SU-DHL-6 (cell line): ENCODE measurements at regions not wholly inside any gene's neighbourhood (a gene's known extent, or its start where the extent isn't known, plus 50 kb on each side); places are given as distances from the start of the nearest gene placed in this dataset.

Experiments
- H2AFZ ChIP-seq: fragments of 200-600 bp; sonication (generic); 2 replicates; pipeline ENCODE4 v1.6.1; 2014; ENCODE audit warnings: low read depth, mild to moderate bottlenecking, moderate library complexity, mixed read lengths, antibody characterized with exemption, low read length; ENCODE audit not compliant: severe bottlenecking
- H3F3A ChIP-seq: fragments of 200-600 bp; shearing (Covaris generic); 2 replicates; pipeline ENCODE4 v1.6.0; 2016; ENCODE audit warnings: antibody characterized with exemption, mild to moderate bottlenecking; ENCODE audit not compliant: insufficient read depth
- H3K27ac ChIP-seq: fragments of 200-600 bp; sonication (generic); 2 replicates; pipeline ENCODE4 v1.5.1; 2016; ENCODE audit warnings: low read depth, mild to moderate bottlenecking, low read length, moderate library complexity, mixed read lengths
- H3K27me3 ChIP-seq: fragments of 200-600 bp; sonication (generic), shearing (Covaris generic); 2 replicates; pipeline ENCODE4 v1.6.0; 2014; ENCODE audit warnings: mild to moderate bottlenecking, low read length
- H3K36me3 ChIP-seq: fragments of 200-600 bp; sonication (generic); 2 replicates; pipeline ENCODE4 v1.6.1; 2014; ENCODE audit warnings: mild to moderate bottlenecking, low read length, mixed read lengths
- H3K4me2 ChIP-seq: fragments of 300-600, 200-600 bp; shearing (Covaris generic), sonication (generic); 2 replicates; pipeline ENCODE4 v1.6.0; 2014; ENCODE audit warnings: low read length, low read depth, mild to moderate bottlenecking; ENCODE audit not compliant: poor library complexity, severe bottlenecking
- H3K4me3 ChIP-seq: fragments of 200-600 bp; sonication (generic); 2 replicates; pipeline ENCODE4 v1.5.1; 2014; ENCODE audit warnings: antibody characterized with exemption, low read length, mild to moderate bottlenecking, mixed read lengths; ENCODE audit not compliant: insufficient read depth, poor library complexity, severe bottlenecking
- H3K79me2 ChIP-seq: fragments of 200-600 bp; sonication (generic); 2 replicates; pipeline ENCODE4 v1.6.1; 2014; ENCODE audit warnings: mild to moderate bottlenecking, low read length, moderate library complexity; ENCODE audit not compliant: insufficient read depth
- H3K9ac ChIP-seq: fragments of 200-600 bp; sonication (generic); 2 replicates; pipeline ENCODE4 v1.7.0; 2014; ENCODE audit warnings: mild to moderate bottlenecking, low read length
- H3K9me2 ChIP-seq: fragments of 200-600 bp; sonication (generic); replicated peaks from 2 replicates; pipeline ENCODE4 v1.6.1; 2014; ENCODE audit warnings: low read length; ENCODE audit not compliant: insufficient read depth
- H3K9me3 ChIP-seq: fragments of 200-600 bp; sonication (generic); 2 replicates; pipeline ENCODE4 v1.6.1; 2014; ENCODE audit warnings: low read length, mixed read lengths; ENCODE audit not compliant: insufficient read depth
- H4K20me1 ChIP-seq: fragments of 200-600 bp; sonication (generic); 2 replicates; pipeline ENCODE4 v1.6.1; 2014; ENCODE audit warnings: low read depth, mild to moderate bottlenecking, antibody characterized with exemption, low read length, moderate library complexity, mixed read lengths
- CTCF ChIP-seq: fragments of 200-600 bp; sonication (generic); IDR thresholded peaks from one replicate; pipeline ENCODE4 v1.5.1; 2017; ENCODE audit warnings: antibody characterized with exemption, mild to moderate bottlenecking, low read length, moderate library complexity; ENCODE audit not compliant: insufficient read depth, poor library complexity, severe bottlenecking
- EZH2phosphoT487 ChIP-seq: fragments of 200-600 bp; sonication (generic), shearing (Covaris generic); conservative IDR thresholded peaks from 2 replicates; pipeline ENCODE4 v1.6.1; 2018; ENCODE audit warnings: mild to moderate bottlenecking, antibody characterized with exemption, low read length, moderate library complexity, mixed read lengths

DNA sequence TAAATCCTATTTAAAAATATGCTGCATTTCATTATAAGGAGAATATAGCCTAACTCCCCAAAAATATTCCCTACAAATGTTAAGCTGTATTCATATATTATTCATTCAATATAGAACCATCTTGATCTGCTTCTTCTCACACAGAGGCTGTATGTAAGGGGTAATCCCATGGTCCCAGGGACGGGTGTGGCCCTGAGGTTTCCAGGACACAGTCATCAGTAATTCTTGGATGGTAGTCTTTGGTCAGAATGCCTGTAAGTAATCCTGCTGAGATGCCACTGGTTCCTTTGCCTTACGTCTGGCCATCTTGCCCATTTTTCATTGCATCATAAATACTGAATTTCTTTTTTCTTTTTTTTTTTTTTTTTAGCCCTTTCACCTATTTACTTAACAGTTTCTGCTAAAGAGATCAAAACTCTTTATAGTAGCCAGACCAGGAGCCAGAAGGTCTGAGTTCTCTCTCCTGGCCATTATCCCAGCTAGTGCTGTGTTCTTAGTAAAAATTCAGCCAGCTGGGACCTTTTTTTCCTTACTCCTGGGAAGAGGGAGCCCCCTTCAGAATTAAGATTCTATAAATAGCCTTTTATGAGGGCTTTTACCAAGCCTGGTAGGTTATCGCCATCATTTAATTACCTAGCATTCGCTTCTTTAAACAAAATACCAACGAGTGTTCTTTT is 134.9 kb downstream of the SOX11 start:
- no peaks in the 10 kb centered on the region for H3F3A ChIP-seq
- TF ChIP-seq CTCF (no peak), EZH2phosphoT487 (no peak)

DNA sequence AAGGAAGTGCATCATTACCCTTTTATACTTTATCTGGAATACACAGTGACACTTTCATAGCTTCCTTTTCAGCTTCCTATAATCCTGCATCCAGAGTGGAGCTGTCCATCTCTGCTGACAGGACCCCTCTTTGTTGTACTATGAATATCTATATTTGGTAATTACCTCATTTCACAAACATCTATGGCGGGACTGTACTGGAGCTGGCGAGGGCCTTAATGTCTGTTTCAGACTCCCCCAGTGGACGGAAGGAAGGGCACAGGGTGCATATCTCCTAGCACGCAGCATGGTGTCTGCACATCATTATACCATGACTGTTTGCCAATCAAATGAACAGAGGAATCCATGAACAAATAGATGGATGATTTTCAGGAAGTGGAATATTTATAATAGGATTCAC is 142.3 kb downstream of the SOX11 start:
- Histone ChIP-seq H3F3A (no peaks in the 10 kb centered on the region), H3K27me3 (no peaks in the 10 kb centered on the region), H3K27ac (no peak overlapping the region), H3K9ac (no peak overlapping the region), H2AFZ (peak overlapping the region; percentile 33), H3K36me3 (no peaks in the 10 kb centered on the region), H3K79me2 (no peaks in the 10 kb centered on the region), H3K4me3 (no peak overlapping the region), H3K9me3 (no peaks in the 10 kb centered on the region), H3K4me2 (no peak overlapping the region), H3K9me2 (no peaks in the 10 kb centered on the region), H4K20me1 (no peaks in the 10 kb centered on the region)
- TF ChIP-seq CTCF (no peak), EZH2phosphoT487 (no peak)

More for the DNA sequence above, 134.9 kb downstream of the SOX11 start:
- Histone ChIP-seq H3K79me2 (no peaks in the 10 kb centered on the region), H3K27ac (no peak overlapping the region), H3K36me3 (no peaks in the 10 kb centered on the region), H3K27me3 (no peaks in the 10 kb centered on the region), H2AFZ (no peak overlapping the region), H3K9me2 (no peaks in the 10 kb centered on the region), H3K4me3 (no peak overlapping the region), H3K9me3 (no peaks in the 10 kb centered on the region), H4K20me1 (no peaks in the 10 kb centered on the region), H3K9ac (no peak overlapping the region), H3K4me2 (no peak overlapping the region)

- H2AFZ ChIP-seq = no peak overlapping the region
- no peaks in the 10 kb centered on the region for H3F3A ChIP-seq
- no peak overlapping the region for H3K4me2 ChIP-seq
- H3K9me3 ChIP-seq = no peaks in the 10 kb centered on the region
- H3K79me2 ChIP-seq = no peaks in the 10 kb centered on the region
- TF ChIP-seq EZH2phosphoT487 (no peak), CTCF (no peak)
- no peaks in the 10 kb centered on the region for H3K27me3 ChIP-seq
- H3K9me2 ChIP-seq = no peaks in the 10 kb centered on the region
- no peak overlapping the region for H3K9ac ChIP-seq
- no peak overlapping the region for H3K4me3 ChIP-seq
- no peak overlapping the region for H3K27ac ChIP-seq
- H3K36me3 ChIP-seq = no peaks in the 10 kb centered on the region
- H4K20me1 ChIP-seq = no peaks in the 10 kb centered on the region
Measured at GRCh38 chr2:5839550-5839949, 147.4 kb downstream of the SOX11 start.
